A673 (cell line): ENCODE measurements at regions not wholly inside any gene's neighbourhood (a gene's known extent, or its start where the extent isn't known, plus 50 kb on each side); places are given as distances from the start of the nearest gene placed in this dataset.

Experiments
- BruUV-seq: library from RNA; stranded (reverse); fragments of 400-500 nt; replicated peaks from 2 replicates; lab custom pipeline; 2021; lab: Mats Ljungman, UMichigan
- CTCF ChIA-PET: fragments of 300-600 bp; sonication (Branson Sonifier 250); formaldehyde crosslinking; loops from one replicate; lab custom pipeline; 2022; ENCODE audit warnings: antibody characterized with exemption; lab: Charles Lee
- POLR2A ChIA-PET: fragments of 300-600 bp; sonication (Branson Sonifier 250); formaldehyde crosslinking; loops from one replicate; lab custom pipeline; 2022; ENCODE audit warnings: antibody characterized with exemption; ENCODE audit not compliant: low non-redundant PET; lab: Charles Lee
- DNase-seq: peaks from one replicate; pipeline ENCODE4 v3.0.0-alpha.2; 2015; ENCODE audit warnings: low spot score
- H3K27ac ChIP-seq: fragments of 200-600 bp; sonication (generic); 2 replicates; pipeline ENCODE4 v1.5.1; 2016; ENCODE audit warnings: mixed run types, low read depth, mild to moderate bottlenecking, mixed read lengths, antibody characterized with exemption, low read length; ENCODE audit not compliant: poor library complexity, severe bottlenecking
- H3K27me3 ChIP-seq: fragments of 200-600 bp; sonication (generic); replicated peaks from 2 replicates; pipeline ENCODE4 v1.6.1; 2017; ENCODE audit warnings: mixed run types, low read depth, mild to moderate bottlenecking, mixed read lengths, antibody characterized with exemption, low read length; ENCODE audit not compliant: insufficient read depth, poor library complexity
- H3K36me3 ChIP-seq: fragments of 200-600 bp; sonication (generic); 2 replicates; pipeline ENCODE4 v1.6.1; 2016; ENCODE audit warnings: mixed run types, mild to moderate bottlenecking, mixed read lengths, antibody characterized with exemption, low read length; ENCODE audit not compliant: insufficient read depth, poor library complexity, severe bottlenecking
- H3K4me1 ChIP-seq: fragments of 200-600 bp; sonication (generic); 2 replicates; pipeline ENCODE4 v1.6.1; 2017; ENCODE audit warnings: mixed run types, mild to moderate bottlenecking, mixed read lengths, antibody characterized with exemption, low read length; ENCODE audit not compliant: insufficient read depth, poor library complexity, severe bottlenecking
- H3K4me3 ChIP-seq: fragments of 200-600 bp; sonication (generic); 2 replicates; pipeline ENCODE4 v1.5.1; 2016; ENCODE audit warnings: low read depth, mixed run types, mild to moderate bottlenecking, mixed read lengths, low read length; ENCODE audit not compliant: poor library complexity, severe bottlenecking
- H3K9me3 ChIP-seq: fragments of 200-600 bp; sonication (generic); 2 replicates; pipeline ENCODE4 v1.6.1; 2016; ENCODE audit warnings: mixed run types, low read depth, mild to moderate bottlenecking, mixed read lengths, antibody characterized with exemption, low read length; ENCODE audit not compliant: poor library complexity, severe bottlenecking
- CTCF ChIP-seq: fragments of 300-800, 200-600 bp; sonication (generic); conservative IDR thresholded peaks from 2 replicates; pipeline ENCODE4 v1.5.1; 2017; ENCODE audit warnings: low read depth, mild to moderate bottlenecking, antibody characterized with exemption, low read length, moderate library complexity, mixed read lengths
- EZH2 ChIP-seq: fragments of 200-600 bp; sonication (generic); IDR thresholded peaks from 2 replicates; pipeline ENCODE4 v1.6.1; 2017; ENCODE audit warnings: borderline replicate concordance, low read depth, mild to moderate bottlenecking, mixed read lengths, antibody characterized with exemption, low read length; ENCODE audit not compliant: poor library complexity, severe bottlenecking
- intact Hi-C: fragments of 100-400 bp; cut with micrococcal nuclease; formaldehyde crosslinking; loops from one replicate; pipeline ENCODE4 v1.10.0; 2022; ENCODE audit not compliant: unreplicated experiment

- intact Hi-C loops: no loop called here
- Histone ChIP-seq H3K4me3 (no peak overlapping the region), H3K9me3 (no peaks in the 10 kb centered on the region), H3K27me3 (peaks cover 76% of the 10 kb centered on the region), H3K4me1 (no peaks in the 10 kb centered on the region), H3K27ac (no peak overlapping the region), H3K36me3 (no peaks in the 10 kb centered on the region)
- TF ChIP-seq CTCF: no peak
- no peak for TF ChIP-seq EZH2
- POLR2A ChIA-PET: no interaction called here
- DNase-seq: no peak
- CTCF ChIA-PET: no interaction called here
- no TSS peak for BruUV-seq
These were observed 119.9 kb upstream of the CD93 start for GRCh38 chr20:23206061-23206460.

GRCh38 chr20:23205611-23206041, 119.5 kb upstream of the CD93 start:
- ChIA-PET CTCF (no interaction called here), POLR2A (no interaction called here)
- H3K27me3 ChIP-seq: peaks cover 76% of the 10 kb centered on the region
- H3K4me1 ChIP-seq: no peaks in the 10 kb centered on the region
- BruUV-seq: no TSS peak
- H3K4me3 ChIP-seq: no peak overlapping the region
- TF ChIP-seq EZH2: no peak
- TF ChIP-seq CTCF: no peak
- DNase-seq: no peak
- no peaks in the 10 kb centered on the region for H3K9me3 ChIP-seq
- intact Hi-C loops: no loop called here
- no peak overlapping the region for H3K27ac ChIP-seq
- H3K36me3 ChIP-seq: no peaks in the 10 kb centered on the region

GRCh38 chr20:23205211-23205610, 119.1 kb upstream of the CD93 start:
- Histone ChIP-seq H3K4me1 (no peaks in the 10 kb centered on the region), H3K27ac (no peak overlapping the region), H3K36me3 (no peaks in the 10 kb centered on the region), H3K4me3 (no peak overlapping the region), H3K9me3 (no peaks in the 10 kb centered on the region), H3K27me3 (peaks cover 77% of the 10 kb centered on the region)
- no peak for TF ChIP-seq CTCF
- no peak for TF ChIP-seq EZH2
- ChIA-PET CTCF (no interaction called here), POLR2A (no interaction called here)
- no TSS peak for BruUV-seq
- intact Hi-C loops: no loop called here
- DNase-seq: no peak
